Lower leg skin (tissue), 4 donors: ENCODE measurements at regions not wholly inside any gene's neighbourhood (a gene's known extent, or its start where the extent isn't known, plus 50 kb on each side); places are given as distances from the start of the nearest gene placed in this dataset.

Experiments
- DNase-seq, 2 donors: peaks; one replicate each; pipeline ENCODE4 v3.0.0-alpha.2; 2019; ENCODE audit warnings: low spot score in 2 of 2
- H3K4me3 ChIP-seq: fragments of 200-600 bp; sonication (generic); 2 replicates; pipeline ENCODE4 v1.5.1; 2017; ENCODE audit warnings: mild to moderate bottlenecking, low read depth; ENCODE audit not compliant: poor library complexity, severe bottlenecking
- POLR2A ChIP-seq, 2 donors: fragments of 450-650 bp; IDR thresholded peaks; one replicate each; pipeline ENCODE4 v1.6.1; 2016 to 2017; ENCODE audit warnings: antibody characterized with exemption in 2 of 2, mild to moderate bottlenecking in 1 of 2, moderate library complexity in 1 of 2
- WGBS, 2 donors: methylation state at CpG; one replicate each; pipeline ENCODE4 v1.1.5; 2018; 5-methylcytosine and 5-hydroxymethylcytosine counted together
- intact Hi-C: fragments of 100-400 bp; cut with DNase I; formaldehyde crosslinking; loops from one replicate; pipeline ENCODE4 v1.15.0; 2023; ENCODE audit warnings: low total_unique reads
- TF ChIP-seq, protein P1 (sequence below), 3 donors: fragments of 450-650 bp; IDR thresholded peaks; one replicate each; pipeline ENCODE4 v1.5.1; 2016; ENCODE audit warnings: antibody characterized with exemption in 3 of 3, mild to moderate bottlenecking in 3 of 3, moderate library complexity in 2 of 3

GRCh38 chr14:62216121-62216520 lies 453.9 kb downstream of the SNAPC1 start:
- no peak for DNase-seq
- TF ChIP-seq, protein P1, sequence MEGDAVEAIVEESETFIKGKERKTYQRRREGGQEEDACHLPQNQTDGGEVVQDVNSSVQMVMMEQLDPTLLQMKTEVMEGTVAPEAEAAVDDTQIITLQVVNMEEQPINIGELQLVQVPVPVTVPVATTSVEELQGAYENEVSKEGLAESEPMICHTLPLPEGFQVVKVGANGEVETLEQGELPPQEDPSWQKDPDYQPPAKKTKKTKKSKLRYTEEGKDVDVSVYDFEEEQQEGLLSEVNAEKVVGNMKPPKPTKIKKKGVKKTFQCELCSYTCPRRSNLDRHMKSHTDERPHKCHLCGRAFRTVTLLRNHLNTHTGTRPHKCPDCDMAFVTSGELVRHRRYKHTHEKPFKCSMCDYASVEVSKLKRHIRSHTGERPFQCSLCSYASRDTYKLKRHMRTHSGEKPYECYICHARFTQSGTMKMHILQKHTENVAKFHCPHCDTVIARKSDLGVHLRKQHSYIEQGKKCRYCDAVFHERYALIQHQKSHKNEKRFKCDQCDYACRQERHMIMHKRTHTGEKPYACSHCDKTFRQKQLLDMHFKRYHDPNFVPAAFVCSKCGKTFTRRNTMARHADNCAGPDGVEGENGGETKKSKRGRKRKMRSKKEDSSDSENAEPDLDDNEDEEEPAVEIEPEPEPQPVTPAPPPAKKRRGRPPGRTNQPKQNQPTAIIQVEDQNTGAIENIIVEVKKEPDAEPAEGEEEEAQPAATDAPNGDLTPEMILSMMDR (IDR thresholded peaks at IDR 0.05) = no peak
- TF ChIP-seq POLR2A (IDR thresholded peaks at IDR 0.05) = no peak
- WGBS, 2 donors = 72 to 90% methylated on average over 4 of the region's 4 CpGs
- intact Hi-C loops = no loop called here
- no peak overlapping the region for H3K4me3 ChIP-seq

GRCh38 chr14:62234849-62235248 lies 472.6 kb downstream of the SNAPC1 start:
- WGBS, 2 donors = 47 to 58% methylated on average over 3 of the region's 3 CpGs
- H3K4me3 ChIP-seq = no peak overlapping the region
- TF ChIP-seq, protein P1 (IDR thresholded peaks at IDR 0.05) = no peak
- TF ChIP-seq POLR2A (IDR thresholded peaks at IDR 0.05) = no peak
- intact Hi-C loops = no loop called here
- no peak for DNase-seq

- DNase-seq = no peak
- no peak for TF ChIP-seq POLR2A (IDR thresholded peaks at IDR 0.05)
- TF ChIP-seq, protein P1 (IDR thresholded peaks at IDR 0.05) = no peak
- intact Hi-C loops = no loop called here
- 91 to 92% methylated on average over 1 of the region's 1 CpG for WGBS, 2 donors
- no peak overlapping the region for H3K4me3 ChIP-seq
Observed at GRCh38 chr14:62244221-62244620, 482.0 kb downstream of the SNAPC1 start.

- intact Hi-C loops = no loop called here
- TF ChIP-seq, protein P1 (IDR thresholded peaks at IDR 0.05) = no peak
- TF ChIP-seq POLR2A (IDR thresholded peaks at IDR 0.05) = no peak
- 43 to 57% methylated on average over 4 of the region's 4 CpGs for WGBS, 2 donors
- no peak for DNase-seq
- no peak overlapping the region for H3K4me3 ChIP-seq
Observed at GRCh38 chr14:62247266-62247665, 485.0 kb downstream of the SNAPC1 start.

- TF ChIP-seq, protein P1 (IDR thresholded peaks at IDR 0.05) = no peak
- TF ChIP-seq POLR2A (IDR thresholded peaks at IDR 0.05) = no peak
- intact Hi-C loops = no loop called here
- no peak overlapping the region for H3K4me3 ChIP-seq
- WGBS, 2 donors = 49 to 55% methylated on average over 4 of the region's 4 CpGs
- no peak for DNase-seq
Observed at GRCh38 chr14:62251237-62251636, 489.0 kb downstream of the SNAPC1 start.

DNA sequence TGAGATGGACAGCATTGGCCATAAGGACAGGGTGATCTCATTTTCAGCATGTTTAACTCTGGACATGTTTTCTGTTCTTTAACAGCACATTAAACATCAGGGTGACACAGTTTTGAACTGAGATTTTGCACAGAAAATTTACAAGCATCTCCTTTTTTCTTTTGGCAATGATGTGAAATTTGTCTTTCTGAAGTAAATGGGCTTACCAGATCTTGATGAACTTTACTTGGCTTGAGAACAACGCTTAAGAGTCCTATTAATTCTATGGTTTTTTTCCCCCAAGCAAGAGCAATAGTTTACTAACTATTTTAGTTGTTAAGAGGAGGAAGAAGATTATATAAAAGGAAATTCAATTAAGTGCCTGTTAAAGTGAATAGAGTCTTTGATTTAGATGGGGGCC lies 491.0 kb downstream of the SNAPC1 start:
- intact Hi-C loops = no loop called here
- DNase-seq = no peak
- no peak for TF ChIP-seq POLR2A (IDR thresholded peaks at IDR 0.05)
- TF ChIP-seq, protein P1 (IDR thresholded peaks at IDR 0.05) = no peak
- no peak overlapping the region for H3K4me3 ChIP-seq
- WGBS, 2 donors = 57 to 64% methylated on average over 1 of the region's 1 CpG
